HUES6 (cell line): ENCODE measurements at regions not wholly inside any gene's neighbourhood (a gene's known extent, or its start where the extent isn't known, plus 50 kb on each side); places are given as distances from the start of the nearest gene placed in this dataset.
"Not testable (repeated sequence)": the region's sequence is repeated elsewhere in the genome, so short reads cannot be mapped to it uniquely, and the experiment has no call there.

ENCODE experiments used
- H3K27ac ChIP-seq: 2 replicates; pipeline ENCODE4 v1.7.0; 2013; ENCODE audit warnings: low read depth, mild to moderate bottlenecking, low read length, inconsistent platforms
- H3K27me3 ChIP-seq: 2 replicates; pipeline ENCODE4 v1.6.1; 2013; ENCODE audit warnings: low read length; ENCODE audit not compliant: control insufficient read depth, insufficient read depth
- H3K36me3 ChIP-seq: 2 replicates; pipeline ENCODE4 v1.6.1; 2013; ENCODE audit warnings: low read length; ENCODE audit not compliant: control insufficient read depth, insufficient read depth
- H3K4me1 ChIP-seq: 2 replicates; pipeline ENCODE4 v1.6.1; 2013; ENCODE audit warnings: low read length; ENCODE audit not compliant: control insufficient read depth, insufficient read depth
- H3K4me3 ChIP-seq: 2 replicates; pipeline ENCODE4 v1.5.1; 2013; ENCODE audit warnings: low read depth, low read length
- H3K9ac ChIP-seq: one replicate; pipeline ENCODE4 v1.6.1; 2013; ENCODE audit warnings: mild to moderate bottlenecking, low read length
- H3K9me3 ChIP-seq: 2 replicates; pipeline ENCODE4 v1.6.1; 2013; ENCODE audit warnings: low read depth, low read length; ENCODE audit not compliant: control insufficient read depth, insufficient read depth

DNA sequence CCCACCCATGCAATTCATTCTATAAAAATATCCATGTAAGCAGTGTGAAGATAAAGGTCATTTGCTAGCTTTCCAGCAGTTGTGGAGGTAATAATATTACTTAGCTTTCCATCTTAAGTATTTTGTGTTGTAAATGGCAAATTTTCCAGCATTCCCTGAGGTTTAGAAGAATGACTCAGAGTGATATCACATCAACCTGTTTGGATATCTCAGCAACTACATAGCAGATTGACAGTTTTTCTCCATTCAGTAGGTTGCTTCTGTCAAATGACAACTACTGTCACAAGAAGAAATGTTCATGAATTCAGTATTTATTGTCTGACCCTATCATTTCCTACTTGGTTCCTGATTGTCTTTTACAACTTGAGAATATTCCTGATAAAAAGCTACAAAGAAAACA is 434.9 kb upstream of the GALNTL6 start:
- Histone ChIP-seq H3K9ac (no peak overlapping the region), H3K27me3 (no peaks in the 10 kb centered on the region), H3K27ac (no peak overlapping the region), H3K9me3 (no peaks in the 10 kb centered on the region), H3K36me3 (no peaks in the 10 kb centered on the region), H3K4me1 (no peaks in the 10 kb centered on the region), H3K4me3 (no peak overlapping the region)

DNA sequence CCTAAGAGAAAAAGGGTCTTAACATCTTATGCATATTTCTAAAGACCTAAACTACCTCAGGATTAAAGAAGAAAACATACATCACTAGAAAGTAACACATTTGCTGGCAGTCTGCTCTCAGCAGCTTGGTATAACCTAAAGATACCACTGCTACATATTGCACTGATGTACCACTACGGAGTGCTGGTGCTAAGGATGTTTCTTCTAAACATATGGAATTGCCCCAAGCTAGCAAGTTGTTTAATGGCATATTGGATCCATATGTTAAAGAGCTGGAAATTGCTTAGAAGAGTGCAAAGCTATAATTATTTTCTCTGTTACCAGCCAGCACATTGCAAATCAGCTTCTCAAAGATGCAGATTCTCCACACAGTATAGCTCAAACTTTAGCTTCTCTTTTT is 436.5 kb upstream of the GALNTL6 start:
- Histone ChIP-seq H3K4me1 (no peaks in the 10 kb centered on the region), H3K27me3 (no peaks in the 10 kb centered on the region), H3K4me3 (no peak overlapping the region), H3K27ac (no peak overlapping the region), H3K36me3 (no peaks in the 10 kb centered on the region), H3K9ac (no peak overlapping the region), H3K9me3 (no peaks in the 10 kb centered on the region)

DNA sequence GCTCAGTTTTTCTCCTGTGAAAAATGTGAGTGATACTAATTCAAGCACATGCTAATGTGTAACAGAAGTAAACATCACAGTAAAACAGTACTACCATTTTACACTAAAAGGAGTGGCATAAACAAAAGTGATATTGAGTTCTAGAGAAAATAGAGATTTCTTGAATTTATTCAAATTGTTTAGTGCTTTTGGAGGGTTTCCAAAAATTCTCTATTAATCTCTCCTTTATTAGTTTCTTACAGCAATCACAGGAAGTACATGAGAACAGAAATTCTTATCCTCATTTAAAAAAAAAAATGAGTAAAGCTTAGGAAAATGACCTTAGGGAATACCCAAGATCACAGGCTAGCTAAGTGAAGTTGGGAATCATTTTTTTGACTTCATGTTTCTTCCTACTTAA is 459.7 kb upstream of the GALNTL6 start:
- Histone ChIP-seq H3K4me1 (no peaks in the 10 kb centered on the region), H3K9ac (no peak overlapping the region), H3K27me3 (no peaks in the 10 kb centered on the region), H3K4me3 (no peak overlapping the region), H3K9me3 (no peaks in the 10 kb centered on the region), H3K27ac (no peak overlapping the region), H3K36me3 (no peaks in the 10 kb centered on the region)

DNA sequence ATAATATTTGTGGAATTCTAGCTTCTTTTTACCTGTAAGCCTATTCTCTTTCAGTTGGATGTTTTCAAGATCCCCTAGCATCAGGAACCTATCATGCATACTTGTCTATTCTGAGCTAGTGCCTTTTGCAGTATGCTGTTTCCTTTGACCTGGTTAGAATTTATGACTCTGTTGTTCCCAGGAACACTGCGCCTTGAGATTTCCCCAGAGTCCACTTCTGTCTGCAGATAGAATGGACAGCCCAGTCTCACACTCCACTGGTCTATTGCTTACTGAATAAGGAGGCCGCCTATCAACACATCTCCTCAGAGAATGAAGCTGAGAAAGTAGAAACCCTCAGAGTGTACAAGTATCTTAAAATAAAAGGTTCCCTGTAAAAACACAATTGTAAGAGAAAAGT is 465.1 kb upstream of the GALNTL6 start:
- H3K4me3 ChIP-seq: no peak overlapping the region
- H3K27me3 ChIP-seq: no peaks in the 10 kb centered on the region
- no peaks in the 10 kb centered on the region for H3K4me1 ChIP-seq
- H3K9ac ChIP-seq: no peak overlapping the region
- no peak overlapping the region for H3K27ac ChIP-seq
- H3K9me3 ChIP-seq: no peaks in the 10 kb centered on the region
- H3K36me3 ChIP-seq: no peaks in the 10 kb centered on the region

GRCh38 chr4:171342646-171343045 is 470.6 kb upstream of the GALNTL6 start:
- H3K36me3 ChIP-seq: no peaks in the 10 kb centered on the region
- no peaks in the 10 kb centered on the region for H3K9me3 ChIP-seq
- H3K4me3 ChIP-seq: no peak overlapping the region
- H3K9ac ChIP-seq: no peak overlapping the region
- no peak overlapping the region for H3K27ac ChIP-seq
- no peaks in the 10 kb centered on the region for H3K4me1 ChIP-seq
- no peaks in the 10 kb centered on the region for H3K27me3 ChIP-seq

DNA sequence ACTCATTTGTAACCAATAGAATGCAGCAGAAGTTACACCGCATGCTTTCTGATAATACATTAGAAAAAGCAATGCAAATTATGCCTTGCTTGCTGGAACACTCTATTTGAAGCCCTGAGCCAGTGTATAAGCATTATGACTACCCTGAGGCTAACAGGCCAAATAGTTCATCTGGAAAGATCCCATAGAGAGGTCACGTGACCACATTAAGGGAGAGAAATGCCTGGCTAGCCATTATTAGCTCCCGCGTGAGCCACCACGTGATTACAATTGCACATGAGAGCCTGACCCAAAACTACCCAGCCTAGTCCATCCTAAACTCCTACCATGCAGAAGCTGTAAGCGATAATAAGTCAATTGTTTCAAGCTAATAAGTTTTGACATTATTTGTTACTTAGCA is 472.9 kb upstream of the GALNTL6 start:
- no peaks in the 10 kb centered on the region for H3K27me3 ChIP-seq
- no peaks in the 10 kb centered on the region for H3K9me3 ChIP-seq
- no peaks in the 10 kb centered on the region for H3K36me3 ChIP-seq
- H3K4me3 ChIP-seq: no peak overlapping the region
- no peak overlapping the region for H3K27ac ChIP-seq
- no peaks in the 10 kb centered on the region for H3K4me1 ChIP-seq
- H3K9ac ChIP-seq: no peak overlapping the region

GRCh38 chr4:171334549-171334948 is 478.7 kb upstream of the GALNTL6 start:
- H3K36me3 ChIP-seq: no peaks in the 10 kb centered on the region
- H3K4me1 ChIP-seq: no peaks in the 10 kb centered on the region
- H3K9ac ChIP-seq: no peak overlapping the region
- H3K27ac ChIP-seq: no peak overlapping the region
- no peak overlapping the region for H3K4me3 ChIP-seq
- H3K9me3 ChIP-seq: 0 out of 2 replicates have a peak, but pooled peaks cover under 1% of the 10 kb centered on the region
- no peaks in the 10 kb centered on the region for H3K27me3 ChIP-seq

GRCh38 chr4:171308661-171309060 is 504.5 kb upstream of the GALNTL6 start:
- Histone ChIP-seq H3K4me3 (no peak overlapping the region), H3K4me1 (no peaks in the 10 kb centered on the region), H3K27me3 (no peaks in the 10 kb centered on the region), H3K36me3 (no peaks in the 10 kb centered on the region), H3K27ac (no peak overlapping the region), H3K9me3 (no peaks in the 10 kb centered on the region), H3K9ac (no peak overlapping the region)

GRCh38 chr4:171298048-171298718 is 515.0 kb upstream of the GALNTL6 start:
- H3K36me3 ChIP-seq, H3K9ac ChIP-seq, H3K9me3 ChIP-seq, H3K4me1 ChIP-seq, H3K27me3 ChIP-seq, H3K27ac ChIP-seq: not testable (repeated sequence)
- H3K4me3 ChIP-seq: peak overlapping the region; percentile 26; the same call in 1 of the 2 replicates

DNA sequence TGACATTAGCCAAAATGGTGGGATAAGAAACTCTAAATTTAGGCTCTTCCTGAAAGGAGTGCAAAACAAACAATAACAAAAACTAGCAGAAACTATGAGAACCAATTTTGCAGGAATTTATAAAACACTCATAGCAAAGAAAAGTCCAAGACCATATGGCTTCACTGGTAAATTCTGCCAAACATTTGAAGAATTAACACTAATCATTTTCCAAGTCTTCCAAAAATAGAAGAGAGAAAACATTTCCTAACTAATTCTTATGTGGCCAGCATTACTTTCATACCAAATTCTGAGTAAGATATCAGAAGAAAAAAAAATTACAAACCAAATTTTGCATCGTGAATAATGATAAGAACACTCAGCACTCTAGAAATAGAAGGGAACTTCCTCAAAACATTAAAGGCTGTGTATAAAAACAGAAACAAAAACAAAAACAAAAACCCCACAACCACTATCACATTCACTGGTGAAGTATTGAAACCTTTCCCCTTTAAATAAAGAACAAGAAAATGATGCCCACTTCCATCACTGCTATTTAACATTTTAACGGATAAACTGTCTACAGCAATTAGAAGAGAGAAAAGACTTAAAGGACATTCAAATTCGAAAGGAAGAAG is 524.3 kb upstream of the GALNTL6 start:
- Histone ChIP-seq H3K4me1 (no peaks in the 10 kb centered on the region), H3K4me3 (no peak overlapping the region), H3K9me3 (no peaks in the 10 kb centered on the region), H3K36me3 (no peaks in the 10 kb centered on the region), H3K9ac (no peak overlapping the region), H3K27ac (no peak overlapping the region), H3K27me3 (no peaks in the 10 kb centered on the region)

DNA sequence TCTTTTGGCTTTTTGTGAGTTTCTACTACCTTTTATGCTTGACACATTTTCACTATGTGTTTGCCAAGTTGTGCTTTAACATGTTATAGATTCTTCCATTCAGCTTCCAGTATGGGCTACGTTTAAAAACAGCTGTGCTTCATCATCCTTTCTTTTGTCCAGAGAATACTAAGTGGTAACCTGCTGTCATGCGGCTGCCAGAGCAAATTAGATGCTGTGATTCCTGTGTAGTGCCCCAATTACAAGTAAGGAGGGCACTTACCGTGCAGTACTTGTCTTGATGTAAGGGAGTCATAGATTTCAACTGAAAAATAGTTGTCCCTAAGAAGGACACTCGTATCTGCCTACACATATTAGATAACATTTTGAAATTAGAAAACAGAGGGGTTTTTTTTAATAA is 531.8 kb upstream of the GALNTL6 start:
- no peaks in the 10 kb centered on the region for H3K36me3 ChIP-seq
- H3K27me3 ChIP-seq: no peaks in the 10 kb centered on the region
- no peaks in the 10 kb centered on the region for H3K4me1 ChIP-seq
- H3K9ac ChIP-seq: no peak overlapping the region
- no peaks in the 10 kb centered on the region for H3K9me3 ChIP-seq
- H3K27ac ChIP-seq: no peak overlapping the region
- no peak overlapping the region for H3K4me3 ChIP-seq
